Right lung (tissue), 2 donors: ENCODE measurements at regions not wholly inside any gene's neighbourhood (a gene's known extent, or its start where the extent isn't known, plus 50 kb on each side); places are given as distances from the start of the nearest gene placed in this dataset.
"Not testable (repeated sequence)": the region's sequence is repeated elsewhere in the genome, so short reads cannot be mapped to it uniquely, and the experiment has no call there.

ENCODE experiments used
- DNase-seq, 2 donors: peaks; one replicate each; pipeline ENCODE4 v3.0.0-alpha.2; 2013

- DNase-seq, result no peak
These were observed 56.2 kb upstream of the TNPO1 start for GRCh38 chr5:72760259-72760658.

- DNase-seq, result no peak
These were observed 63.6 kb upstream of the TNPO1 start for GRCh38 chr5:72752909-72753308.

- no peak for DNase-seq
These were observed 67.0 kb upstream of the TNPO1 start for GRCh38 chr5:72749362-72749997.

GRCh38 chr5:72747826-72748225 lies 68.6 kb upstream of the TNPO1 start:
- DNase-seq, result no peak

GRCh38 chr5:72746736-72747135 lies 69.7 kb upstream of the TNPO1 start:
- DNase-seq, result no peak

- DNase-seq, result no peak
These were observed 72.3 kb upstream of the TNPO1 start for GRCh38 chr5:72744136-72744535.

GRCh38 chr5:72741805-72742204 lies 74.7 kb upstream of the TNPO1 start:
- no peak for DNase-seq

GRCh38 chr5:72733810-72734209 lies 82.7 kb upstream of the TNPO1 start:
- DNase-seq, result no peak

GRCh38 chr5:72723581-72723980 lies 92.9 kb upstream of the TNPO1 start:
- DNase-seq, result no peak

- no peak for DNase-seq
These were observed 93.5 kb upstream of the TNPO1 start for GRCh38 chr5:72722792-72723452.

GRCh38 chr5:72721844-72722243 lies 94.6 kb upstream of the TNPO1 start:
- DNase-seq, result no peak

GRCh38 chr5:72720205-72720604 lies 96.3 kb upstream of the TNPO1 start:
- no peak for DNase-seq

- no peak for DNase-seq
These were observed 105.1 kb upstream of the TNPO1 start for GRCh38 chr5:72711351-72711750.

- DNase-seq, result no peak
These were observed 107.1 kb upstream of the TNPO1 start for GRCh38 chr5:72709341-72709740.

- no peak for DNase-seq
These were observed 111.3 kb upstream of the TNPO1 start for GRCh38 chr5:72705178-72705577.

GRCh38 chr5:72703876-72704275 lies 112.6 kb upstream of the TNPO1 start:
- DNase-seq, result no peak

GRCh38 chr5:72702881-72703434 lies 113.5 kb upstream of the TNPO1 start:
- no peak for DNase-seq

- DNase-seq, result not testable (repeated sequence)
These were observed 114.4 kb upstream of the TNPO1 start for GRCh38 chr5:72702105-72702504.

- no peak for DNase-seq
These were observed 118.0 kb upstream of the TNPO1 start for GRCh38 chr5:72698481-72698880.

GRCh38 chr5:72697622-72698021 lies 118.8 kb upstream of the TNPO1 start:
- no peak for DNase-seq

- no peak for DNase-seq
These were observed 120.8 kb upstream of the TNPO1 start for GRCh38 chr5:72695659-72696058.

GRCh38 chr5:72694856-72695255 lies 121.6 kb upstream of the TNPO1 start:
- DNase-seq, result no peak

GRCh38 chr5:72693546-72694205 lies 122.8 kb upstream of the TNPO1 start:
- DNase-seq, result no peak
